HG02642 (cell line): ENCODE measurements at regions not wholly inside any gene's neighbourhood (a gene's known extent, or its start where the extent isn't known, plus 50 kb on each side); places are given as distances from the start of the nearest gene placed in this dataset.
"Not testable (repeated sequence)": the region's sequence is repeated elsewhere in the genome, so short reads cannot be mapped to it uniquely, and the experiment has no call there.

Experiments used
- ATAC-seq: cut with Tn5 transposase; IDR thresholded peaks from one replicate; pipeline ENCODE4 v1.9.1; 2021; ENCODE audit warnings: mild to moderate bottlenecking; ENCODE audit not compliant: unreplicated experiment, poor library complexity

- no peak for ATAC-seq
These were observed 96.7 kb upstream of the XYLT1 start for GRCh38 chr16:17567455-17567854.

- ATAC-seq = no peak
These were observed 96.1 kb upstream of the XYLT1 start for GRCh38 chr16:17566656-17567450.

- ATAC-seq = no peak
These were observed 95.3 kb upstream of the XYLT1 start for GRCh38 chr16:17566075-17566474.

GRCh38 chr16:17565605-17566004 lies 94.8 kb upstream of the XYLT1 start:
- no peak for ATAC-seq

GRCh38 chr16:17564856-17565255 lies 94.1 kb upstream of the XYLT1 start:
- ATAC-seq = no peak

- no peak for ATAC-seq
These were observed 92.7 kb upstream of the XYLT1 start for GRCh38 chr16:17563323-17564091.

GRCh38 chr16:17561056-17561455 lies 90.3 kb upstream of the XYLT1 start:
- ATAC-seq = no peak

- ATAC-seq = no peak
These were observed 89.8 kb upstream of the XYLT1 start for GRCh38 chr16:17560548-17560947.

- ATAC-seq = no peak
These were observed 88.6 kb upstream of the XYLT1 start for GRCh38 chr16:17559394-17559793.

- no peak for ATAC-seq
These were observed 87.2 kb upstream of the XYLT1 start for GRCh38 chr16:17557949-17558348.

- ATAC-seq = no peak
These were observed 86.7 kb upstream of the XYLT1 start for GRCh38 chr16:17557480-17557879.

GRCh38 chr16:17556276-17557052 lies 85.7 kb upstream of the XYLT1 start:
- no peak for ATAC-seq

GRCh38 chr16:17555176-17555575 lies 84.4 kb upstream of the XYLT1 start:
- no peak for ATAC-seq

GRCh38 chr16:17552351-17552750 lies 81.6 kb upstream of the XYLT1 start:
- ATAC-seq = no peak

GRCh38 chr16:17551682-17552081 lies 80.9 kb upstream of the XYLT1 start:
- not testable (repeated sequence) for ATAC-seq

- no peak for ATAC-seq
These were observed 78.1 kb upstream of the XYLT1 start for GRCh38 chr16:17548825-17549224.

GRCh38 chr16:17544785-17545184 lies 74.0 kb upstream of the XYLT1 start:
- ATAC-seq = no peak

GRCh38 chr16:17544304-17544703 lies 73.5 kb upstream of the XYLT1 start:
- no peak for ATAC-seq

GRCh38 chr16:17543073-17543472 lies 72.3 kb upstream of the XYLT1 start:
- no peak for ATAC-seq

GRCh38 chr16:17541324-17541723 lies 70.6 kb upstream of the XYLT1 start:
- ATAC-seq = no peak

GRCh38 chr16:17538927-17539326 lies 68.2 kb upstream of the XYLT1 start:
- no peak for ATAC-seq
